Neural cell (in vitro differentiated cells): ENCODE measurements at regions not wholly inside any gene's neighbourhood (a gene's known extent, or its start where the extent isn't known, plus 50 kb on each side); places are given as distances from the start of the nearest gene placed in this dataset.

Experiments used
- H2AFZ ChIP-seq: fragments of 200-600, 300-800 bp; sonication (generic), shearing (Covaris generic); 2 replicates; pipeline ENCODE4 v1.6.0; 2014; ENCODE audit warnings: low read depth, mild to moderate bottlenecking, antibody characterized with exemption, low read length, moderate library complexity
- H3F3A ChIP-seq: fragments of 200-600 bp; shearing (Covaris generic); 2 replicates; pipeline ENCODE4 v1.6.1; 2016; ENCODE audit warnings: mild to moderate bottlenecking, moderate library complexity, mixed read lengths, antibody characterized with exemption, low read length; ENCODE audit not compliant: insufficient read depth, poor library complexity, severe bottlenecking
- H3K27ac ChIP-seq: fragments of 200-600, 300-800 bp; sonication (generic), shearing (Covaris generic); 2 replicates; pipeline ENCODE4 v1.5.1; 2014; ENCODE audit warnings: mild to moderate bottlenecking, low read length, moderate library complexity
- H3K27me3 ChIP-seq: fragments of 300-800, 200-600 bp; sonication (generic), shearing (Covaris generic); 2 replicates; pipeline ENCODE4 v1.6.0; 2014; ENCODE audit warnings: mild to moderate bottlenecking, low read depth, low read length, moderate library complexity; ENCODE audit not compliant: insufficient read depth
- H3K36me3 ChIP-seq: fragments of 300-800, 200-600 bp; sonication (generic), shearing (Covaris generic); 2 replicates; pipeline ENCODE4 v1.5.1; 2014; ENCODE audit warnings: mild to moderate bottlenecking, antibody characterized with exemption, low read length, moderate library complexity; ENCODE audit not compliant: insufficient read depth
- H3K4me2 ChIP-seq: fragments of 300-800, 200-600 bp; sonication (generic), shearing (Covaris generic); 2 replicates; pipeline ENCODE4 v1.6.0; 2014; ENCODE audit warnings: mild to moderate bottlenecking, low read length
- H3K4me3 ChIP-seq: fragments of 300-800, 200-600 bp; sonication (generic), shearing (Covaris generic); 2 replicates; pipeline ENCODE4 v1.5.1; 2014; ENCODE audit warnings: mild to moderate bottlenecking, low read length, moderate library complexity
- H3K79me2 ChIP-seq: fragments of 200-600 bp; shearing (Covaris generic); replicated peaks from 2 replicates; pipeline ENCODE4 v1.6.0; 2014; ENCODE audit warnings: mild to moderate bottlenecking, low read length, moderate library complexity; ENCODE audit not compliant: insufficient read depth
- H3K9ac ChIP-seq: fragments of 300-800, 200-600 bp; sonication (generic), shearing (Covaris generic); 2 replicates; pipeline ENCODE4 v1.6.1; 2016; ENCODE audit warnings: mild to moderate bottlenecking, low read length, mixed read lengths
- H3K9me2 ChIP-seq: fragments of 200-600 bp; shearing (Covaris generic); 2 replicates; pipeline ENCODE4 v1.6.1; 2016; ENCODE audit warnings: mild to moderate bottlenecking, low read length, mixed read lengths; ENCODE audit not compliant: insufficient read depth
- H3K9me3 ChIP-seq: fragments of 200-600, 300-800 bp; sonication (generic), shearing (Covaris generic); 2 replicates; pipeline ENCODE4 v1.6.1; 2016; ENCODE audit warnings: mild to moderate bottlenecking, mixed run types, low read length, moderate library complexity, mixed read lengths
- H4K20me1 ChIP-seq: fragments of 200-600 bp; shearing (Covaris generic); 2 replicates; pipeline ENCODE4 v1.6.1; 2016; ENCODE audit warnings: mild to moderate bottlenecking, mixed run types; ENCODE audit not compliant: insufficient read depth
- CTCF ChIP-seq: fragments of 450-650 bp; IDR thresholded peaks from 2 replicates; pipeline ENCODE4 v1.5.1; 2014; ENCODE audit warnings: antibody characterized with exemption, mild to moderate bottlenecking, moderate library complexity; ENCODE audit not compliant: poor library complexity, severe bottlenecking
- EP300 ChIP-seq: fragments of 450-650 bp; conservative IDR thresholded peaks from 2 replicates; pipeline ENCODE4 v1.6.1; 2014; ENCODE audit warnings: antibody characterized with exemption, mild to moderate bottlenecking, moderate library complexity; ENCODE audit not compliant: poor library complexity, severe bottlenecking
- EZH2 ChIP-seq: fragments of 200-600, 300-800 bp; shearing (Covaris generic), sonication (generic); IDR thresholded peaks from 2 replicates; pipeline ENCODE4 v1.6.1; 2014; ENCODE audit warnings: antibody characterized with exemption, low read length, borderline replicate concordance, mild to moderate bottlenecking; ENCODE audit not compliant: insufficient read depth, poor library complexity, severe bottlenecking
- MXI1 ChIP-seq: fragments of 450-650 bp; conservative IDR thresholded peaks from 2 replicates; pipeline ENCODE4 v1.6.1; 2014; ENCODE audit warnings: antibody characterized with exemption, mild to moderate bottlenecking; ENCODE audit not compliant: poor library complexity, severe bottlenecking
- POLR2AphosphoS5 ChIP-seq: IDR thresholded peaks from 2 replicates; pipeline ENCODE4 v1.6.1; 2012
- RAD21 ChIP-seq: fragments of 450-650 bp; conservative IDR thresholded peaks from 2 replicates; pipeline ENCODE4 v1.6.1; 2014; ENCODE audit warnings: antibody characterized with exemption, mild to moderate bottlenecking, moderate library complexity
- REST ChIP-seq: IDR thresholded peaks from 2 replicates; pipeline ENCODE4 v1.6.1; 2012; ENCODE audit warnings: borderline replicate concordance
- SMC3 ChIP-seq: fragments of 450-650 bp; conservative IDR thresholded peaks from 2 replicates; pipeline ENCODE4 v1.6.1; 2014; ENCODE audit warnings: antibody characterized with exemption, mild to moderate bottlenecking, moderate library complexity; ENCODE audit not compliant: poor library complexity
- TAF1 ChIP-seq: IDR thresholded peaks from 2 replicates; pipeline ENCODE4 v1.6.1; 2012; ENCODE audit warnings: low read depth

GRCh38 chr18:44526705-44527415 lies 153.8 kb upstream of the SETBP1 start:
- H3F3A ChIP-seq: peaks cover 3% of the 10 kb centered on the region
- no peaks in the 10 kb centered on the region for H4K20me1 ChIP-seq
- no peak overlapping the region for H3K4me3 ChIP-seq
- H3K36me3 ChIP-seq: no peaks in the 10 kb centered on the region
- no peak overlapping the region for H3K4me2 ChIP-seq
- no peak overlapping the region for H2AFZ ChIP-seq
- no peaks in the 10 kb centered on the region for H3K27me3 ChIP-seq
- TF ChIP-seq EZH2 (no peak), MXI1 (no peak), TAF1 (no peak), SMC3 (no peak), CTCF (no peak), EP300 (no peak), RAD21 (no peak), POLR2AphosphoS5 (no peak), REST (no peak)
- no peaks in the 10 kb centered on the region for H3K9me2 ChIP-seq
- no peaks in the 10 kb centered on the region for H3K9me3 ChIP-seq
- H3K27ac ChIP-seq: no peak overlapping the region
- no peak overlapping the region for H3K9ac ChIP-seq
- H3K79me2 ChIP-seq: no peaks in the 10 kb centered on the region

GRCh38 chr18:44533071-44533470 lies 147.6 kb upstream of the SETBP1 start:
- H3K4me3 ChIP-seq: no peak overlapping the region
- no peak overlapping the region for H3K9ac ChIP-seq
- no peak overlapping the region for H2AFZ ChIP-seq
- no peak overlapping the region for H3K27ac ChIP-seq
- no peaks in the 10 kb centered on the region for H3K36me3 ChIP-seq
- no peaks in the 10 kb centered on the region for H3K79me2 ChIP-seq
- H3K27me3 ChIP-seq: no peaks in the 10 kb centered on the region
- TF ChIP-seq MXI1 (no peak), CTCF (no peak), SMC3 (no peak), EZH2 (no peak), RAD21 (no peak), TAF1 (no peak), POLR2AphosphoS5 (no peak), EP300 (no peak), REST (no peak)
- peaks cover 3% of the 10 kb centered on the region for H3F3A ChIP-seq
- no peaks in the 10 kb centered on the region for H3K9me3 ChIP-seq
- H3K4me2 ChIP-seq: no peak overlapping the region
- H4K20me1 ChIP-seq: no peaks in the 10 kb centered on the region
- H3K9me2 ChIP-seq: no peaks in the 10 kb centered on the region
